Middle frontal gyrus (tissue), 1 donor: ENCODE measurements at regions not wholly inside any gene's neighbourhood (a gene's known extent, or its start where the extent isn't known, plus 50 kb on each side); places are given as distances from the start of the nearest gene placed in this dataset.

Experiments
- DNase-seq: peaks from one replicate; pipeline ENCODE4 v3.0.0-alpha.2; 2015; ENCODE audit warnings: low spot score; ENCODE audit errors: extremely low spot score

DNA sequence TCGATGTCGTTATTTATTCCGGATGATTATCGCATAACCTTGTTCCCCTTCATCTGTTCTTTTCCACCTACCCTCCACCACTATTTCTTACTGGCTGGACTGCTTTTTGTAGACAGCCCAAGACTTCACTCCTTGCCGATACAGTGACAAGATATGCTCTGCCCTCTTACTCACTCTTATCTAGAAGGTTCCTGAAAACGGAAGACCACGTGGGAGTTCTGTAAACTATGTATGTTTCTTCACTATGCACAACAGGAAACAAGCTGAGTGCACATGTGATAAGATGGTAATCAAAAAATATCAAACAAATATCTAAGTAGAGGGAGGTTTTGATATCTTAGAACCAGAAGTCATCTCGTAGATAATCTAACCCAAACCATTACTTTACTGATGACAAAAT is 122.9 kb upstream of the ARHGAP20 start:
- no peak for DNase-seq

- no peak for DNase-seq
These were observed 120.8 kb upstream of the ARHGAP20 start for GRCh38 chr11:110833033-110833484.

DNA sequence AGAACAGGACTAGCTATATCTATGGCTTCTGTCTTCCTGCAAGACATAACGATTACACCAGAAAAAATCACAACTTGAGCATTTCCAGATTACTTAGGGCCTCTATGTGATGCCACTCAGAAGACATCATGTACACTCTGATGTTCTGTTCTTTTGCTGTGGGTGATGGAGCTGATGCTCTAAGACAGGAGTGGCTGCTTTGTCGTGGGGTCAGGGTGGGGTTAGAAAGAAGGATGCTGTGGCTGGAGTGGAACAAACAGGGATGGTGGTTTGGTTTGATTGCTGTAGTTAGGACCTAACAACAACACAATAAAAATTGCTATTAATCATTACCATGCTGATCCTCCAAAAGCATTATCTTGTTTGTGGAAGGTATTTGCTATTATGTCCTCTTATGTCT is 120.3 kb upstream of the ARHGAP20 start:
- no peak for DNase-seq

GRCh38 chr11:110832080-110832479 is 119.8 kb upstream of the ARHGAP20 start:
- DNase-seq, result no peak

DNA sequence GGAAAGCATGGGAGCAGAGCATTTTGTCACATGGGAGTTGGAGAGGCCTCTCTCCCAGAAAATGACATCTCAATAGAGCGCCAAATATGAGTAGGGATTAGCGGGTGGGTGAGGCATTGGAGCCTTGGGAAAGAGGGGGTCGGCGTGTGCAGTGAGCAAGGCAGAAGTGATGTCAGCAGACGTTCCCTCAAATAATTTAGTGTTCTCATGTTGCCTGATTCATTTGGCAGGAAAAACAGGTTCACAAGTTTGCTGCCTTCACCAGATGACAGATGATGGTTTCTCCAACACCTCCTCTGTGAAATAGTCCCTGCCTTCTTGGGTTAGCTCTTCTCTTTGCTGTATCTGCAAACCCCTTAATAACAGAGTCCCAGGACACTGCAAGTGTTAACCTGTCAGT is 118.5 kb upstream of the ARHGAP20 start:
- DNase-seq, result no peak

DNA sequence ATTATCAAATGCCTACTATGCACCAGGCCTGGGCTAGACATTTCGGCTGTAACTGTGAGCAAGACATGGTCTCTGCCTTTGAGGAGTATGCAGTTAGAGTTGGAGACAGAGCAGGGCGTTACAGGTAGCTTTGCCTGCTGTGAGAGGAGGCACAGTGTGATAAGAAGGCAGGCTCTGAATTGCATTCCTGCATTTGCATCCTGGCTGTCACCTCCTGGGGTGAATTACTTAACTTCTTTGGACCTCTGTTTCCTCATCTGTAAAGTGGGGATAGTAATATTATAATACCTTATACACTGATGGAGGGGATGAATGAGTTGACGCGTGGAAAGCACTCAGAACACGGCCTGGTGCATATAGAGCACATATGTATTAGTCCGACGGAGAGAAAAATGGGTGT is 118.1 kb upstream of the ARHGAP20 start:
- DNase-seq, result no peak

DNA sequence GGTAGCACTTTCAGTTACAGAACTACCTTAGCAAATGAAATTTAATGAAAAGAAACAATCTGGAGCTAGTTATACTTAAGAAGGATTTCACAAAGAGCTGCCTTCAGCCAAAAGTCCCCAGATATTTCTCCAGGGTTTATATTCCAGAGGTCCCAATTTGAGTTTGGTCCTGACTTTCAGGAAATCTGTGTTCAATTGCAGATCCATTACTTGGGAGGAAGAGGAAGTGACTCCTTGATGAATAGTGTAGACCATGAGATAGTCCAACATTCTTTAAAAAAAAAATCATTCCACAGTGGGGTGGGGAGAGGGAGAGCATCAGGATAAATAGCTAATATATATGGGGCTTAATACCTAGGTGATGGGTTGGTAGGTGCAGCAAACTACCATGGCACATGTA is 117.6 kb upstream of the ARHGAP20 start:
- no peak for DNase-seq

- DNase-seq, result no peak
These were observed 115.8 kb upstream of the ARHGAP20 start for GRCh38 chr11:110828086-110828485.

GRCh38 chr11:110827276-110827675 is 115.0 kb upstream of the ARHGAP20 start:
- no peak for DNase-seq

GRCh38 chr11:110824912-110825620 is 112.8 kb upstream of the ARHGAP20 start:
- DNase-seq, result no peak

- DNase-seq, result no peak
These were observed 105.9 kb upstream of the ARHGAP20 start for GRCh38 chr11:110818032-110818687.

DNA sequence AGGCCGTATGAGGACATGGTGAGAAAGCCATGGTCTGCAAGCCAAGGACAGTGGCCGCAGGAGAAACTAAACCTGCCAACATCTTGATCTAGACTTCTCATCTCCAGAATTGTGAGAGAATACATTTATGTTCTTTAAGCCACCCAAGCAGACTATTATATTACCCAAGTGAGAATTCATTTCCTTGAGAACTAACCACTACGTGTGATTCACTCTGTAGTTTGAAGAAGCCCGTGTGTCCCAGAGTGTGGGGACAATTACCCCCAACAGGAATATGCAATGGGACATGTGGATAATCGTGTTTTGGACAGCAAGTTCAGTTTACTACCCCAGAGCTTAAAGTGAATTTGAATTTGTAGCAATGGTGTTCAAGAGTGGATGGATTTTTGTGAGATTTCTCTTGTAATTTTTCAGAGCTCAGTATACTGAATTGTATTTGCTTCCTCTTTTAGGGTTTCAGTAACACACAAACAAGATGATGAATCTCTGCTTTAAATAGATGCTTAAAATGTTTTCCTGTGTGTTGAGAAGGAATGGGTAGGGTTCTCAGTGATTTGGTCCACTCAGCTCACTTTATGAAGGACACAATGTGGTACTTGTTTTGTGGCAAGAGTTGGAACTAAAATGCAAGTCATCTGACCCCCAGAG is 100.0 kb upstream of the ARHGAP20 start:
- no peak for DNase-seq

DNA sequence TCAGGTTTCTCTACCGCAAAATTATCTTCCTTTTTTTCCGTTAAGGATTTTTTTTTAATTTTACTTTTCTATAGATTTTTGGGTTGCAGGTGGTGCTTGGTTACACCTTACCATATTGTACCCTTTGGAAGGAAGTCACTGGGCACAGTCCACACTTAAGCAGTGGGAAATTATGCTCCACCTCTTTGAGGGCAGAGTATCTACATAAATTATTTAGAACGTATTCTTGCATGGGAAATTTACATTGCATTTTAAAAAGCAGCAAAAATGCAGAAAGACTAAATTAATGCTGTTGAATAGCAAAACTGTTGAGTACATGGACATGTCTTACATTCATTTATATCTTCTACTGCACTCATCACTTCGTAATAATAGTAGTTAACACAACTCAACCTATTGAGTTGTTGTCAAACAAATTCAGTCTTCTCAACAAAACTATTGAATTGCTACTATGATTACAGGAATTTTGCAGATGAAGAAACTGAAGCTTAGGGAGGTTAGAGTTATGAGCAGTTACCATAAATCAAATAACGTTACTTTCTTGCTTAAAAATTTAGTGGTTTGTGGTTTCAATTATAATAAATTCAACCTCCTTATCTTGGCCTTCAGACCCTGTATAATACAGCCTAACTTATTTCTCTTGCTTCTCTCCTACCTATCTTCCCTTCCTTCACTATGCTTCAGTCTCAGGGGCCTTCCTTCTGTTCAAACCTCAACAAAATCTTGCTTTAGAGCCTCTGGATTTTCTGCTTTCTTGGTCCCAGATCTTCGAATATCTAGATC is 97.4 kb upstream of the ARHGAP20 start:
- DNase-seq, result no peak

DNA sequence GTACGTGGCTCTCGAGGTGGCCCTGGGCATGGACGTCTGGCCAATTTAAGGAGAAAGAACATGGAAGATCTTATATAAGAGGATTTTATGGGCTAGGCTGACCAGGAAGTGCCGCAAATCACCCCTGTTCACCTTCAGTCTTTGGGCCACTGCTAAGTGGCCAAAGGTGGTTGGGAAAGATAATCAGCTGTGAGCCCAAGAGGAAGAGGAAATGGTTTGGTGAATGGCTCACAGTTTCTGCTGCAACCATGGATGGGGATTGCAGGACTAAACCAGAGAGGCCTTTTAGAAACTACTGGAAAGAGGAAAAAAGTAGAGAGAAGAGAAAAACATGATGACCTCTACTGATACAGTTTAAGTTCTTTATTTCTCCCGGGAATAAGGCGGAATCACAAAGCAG is 96.0 kb upstream of the ARHGAP20 start:
- DNase-seq, result no peak

GRCh38 chr11:110807801-110808200 is 95.6 kb upstream of the ARHGAP20 start:
- DNase-seq, result no peak

DNA sequence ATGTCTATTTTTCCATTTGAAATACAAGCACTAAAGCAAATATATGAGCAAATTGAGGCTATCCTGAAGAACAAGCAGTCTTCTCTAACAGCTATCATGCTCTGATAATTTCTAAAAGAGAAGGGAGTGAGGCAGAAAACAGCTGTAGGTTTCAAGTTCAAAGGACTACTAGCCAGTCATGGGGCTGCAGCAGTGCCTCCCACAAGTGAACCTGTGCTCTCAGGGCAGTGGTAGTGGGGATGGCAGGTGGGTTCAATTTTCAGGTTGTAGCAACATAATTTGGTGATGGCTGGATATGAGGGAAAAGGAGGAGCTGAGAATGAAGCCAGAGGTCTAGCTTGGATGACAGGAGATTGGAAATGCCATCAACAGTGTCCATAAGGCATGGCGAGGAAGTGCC is 93.5 kb upstream of the ARHGAP20 start:
- DNase-seq, result no peak

GRCh38 chr11:110802162-110802561 is 89.9 kb upstream of the ARHGAP20 start:
- no peak for DNase-seq

DNA sequence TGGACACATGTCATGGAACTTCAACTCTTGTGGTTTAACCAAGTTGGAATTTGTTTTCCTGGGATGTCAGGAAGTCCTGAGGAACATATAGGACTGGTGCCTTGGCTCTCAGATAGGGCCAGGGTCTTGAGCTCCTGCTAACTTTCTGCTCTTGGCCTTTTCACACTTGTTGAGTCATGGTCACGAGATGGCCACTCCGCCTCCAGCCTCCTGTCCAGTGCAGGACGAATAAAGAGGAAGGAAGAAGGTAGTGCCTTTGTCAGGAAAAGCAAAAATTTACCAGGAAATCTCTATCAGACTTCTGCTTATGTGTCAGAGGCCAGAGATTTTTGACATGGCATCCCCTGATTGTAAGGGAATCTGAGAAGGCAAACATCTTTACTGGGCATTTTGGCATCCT is 89.1 kb upstream of the ARHGAP20 start:
- DNase-seq, result no peak

DNA sequence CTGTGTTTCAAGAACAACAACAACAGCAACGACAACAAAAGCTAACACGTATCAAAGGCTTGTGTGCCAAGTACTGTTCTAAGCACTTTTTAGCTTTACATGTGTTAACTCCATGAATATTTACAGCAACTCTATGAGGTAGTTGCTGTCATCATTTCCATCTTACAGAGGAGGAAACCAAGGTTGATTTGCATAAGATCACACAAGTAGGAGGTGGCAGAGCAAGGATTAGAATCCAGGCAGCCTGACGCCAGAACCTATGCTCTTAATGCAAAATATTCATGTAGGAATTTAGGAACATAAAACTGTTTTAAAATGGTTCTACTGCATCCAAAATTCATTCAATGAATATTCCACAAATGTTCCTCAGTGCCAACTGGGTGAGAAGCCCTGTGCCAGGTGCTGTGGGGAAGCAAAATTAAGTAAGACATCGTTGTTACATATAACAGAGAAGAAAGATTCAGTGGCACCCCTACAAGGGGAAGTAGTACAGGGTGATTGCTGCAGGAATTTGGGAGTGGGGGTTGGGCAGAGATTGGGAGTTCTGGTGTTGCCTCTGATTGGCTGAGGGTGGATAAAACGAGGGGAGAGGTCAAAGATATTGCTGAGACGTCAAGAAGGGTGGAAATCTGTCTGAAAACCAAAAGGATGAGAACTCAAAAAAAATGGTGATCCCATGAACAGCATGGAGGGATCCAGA is 86.1 kb upstream of the ARHGAP20 start:
- peak; percentile 9 for DNase-seq

GRCh38 chr11:110797453-110797852 is 85.2 kb upstream of the ARHGAP20 start:
- no peak for DNase-seq

- no peak for DNase-seq
These were observed 82.9 kb upstream of the ARHGAP20 start for GRCh38 chr11:110795112-110795624.
